ENCODE measurements at regions not wholly inside any gene's neighbourhood (a gene's known extent, or its start where the extent isn't known, plus 50 kb on each side); places are given as distances from the start of the nearest gene placed in this dataset.

GRCh38 chr7:110264288-110264687 is 826.6 kb upstream of the LRRN3 start:
- TF ChIP-seq CTCF (IDR thresholded peaks at IDR 0.05; ENCODE audit: insufficient read depth, low read length) = no peak
- TF ChIP-seq POLR2AphosphoS5 (IDR thresholded peaks at IDR 0.05; ENCODE audit: low read depth) = no peak
- no peak for TF ChIP-seq REST (IDR thresholded peaks at IDR 0.05; ENCODE audit: insufficient replicate concordance, low read depth)

All from HL-60 (cell line).